Retinal pigment epithelial cell (primary cell): ENCODE measurements at regions not wholly inside any gene's neighbourhood (a gene's known extent, or its start where the extent isn't known, plus 50 kb on each side); places are given as distances from the start of the nearest gene placed in this dataset.

Experiments
- DNase-seq: peaks from one replicate; pipeline ENCODE4 v3.0.0-alpha.2; 2010; ENCODE audit warnings: low read depth
- H3K4me3 ChIP-seq: 2 replicates; pipeline ENCODE4 v1.5.1; 2011; ENCODE audit warnings: mild to moderate bottlenecking, low read length, control low read depth, moderate library complexity
- TF ChIP-seq, protein P1 (sequence below): conservative IDR thresholded peaks from 2 replicates; pipeline ENCODE4 v1.5.1; 2011; ENCODE audit warnings: low read depth, low read length, control low read depth, inconsistent platforms

DNA sequence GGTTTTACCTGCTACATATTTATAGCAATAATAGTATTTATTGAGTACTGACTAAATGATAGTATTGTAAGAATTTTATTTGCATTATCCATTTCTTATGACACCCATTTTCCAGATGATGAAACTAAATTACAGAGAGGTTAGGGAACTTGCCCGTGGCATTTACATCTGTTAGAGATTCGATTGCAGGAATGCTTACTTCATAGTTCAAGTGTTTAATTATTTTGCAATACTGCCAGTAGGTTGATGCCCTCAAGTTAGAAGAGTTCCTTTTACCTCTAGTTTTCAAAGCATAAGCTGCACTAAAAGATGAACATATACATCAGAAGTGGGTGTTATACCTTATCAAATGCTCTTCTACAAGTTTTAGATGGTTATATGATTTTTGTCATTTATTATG is 362.8 kb upstream of the RGMA start:
- no peak overlapping the region for H3K4me3 ChIP-seq
- no peak for DNase-seq
- TF ChIP-seq, protein P1, sequence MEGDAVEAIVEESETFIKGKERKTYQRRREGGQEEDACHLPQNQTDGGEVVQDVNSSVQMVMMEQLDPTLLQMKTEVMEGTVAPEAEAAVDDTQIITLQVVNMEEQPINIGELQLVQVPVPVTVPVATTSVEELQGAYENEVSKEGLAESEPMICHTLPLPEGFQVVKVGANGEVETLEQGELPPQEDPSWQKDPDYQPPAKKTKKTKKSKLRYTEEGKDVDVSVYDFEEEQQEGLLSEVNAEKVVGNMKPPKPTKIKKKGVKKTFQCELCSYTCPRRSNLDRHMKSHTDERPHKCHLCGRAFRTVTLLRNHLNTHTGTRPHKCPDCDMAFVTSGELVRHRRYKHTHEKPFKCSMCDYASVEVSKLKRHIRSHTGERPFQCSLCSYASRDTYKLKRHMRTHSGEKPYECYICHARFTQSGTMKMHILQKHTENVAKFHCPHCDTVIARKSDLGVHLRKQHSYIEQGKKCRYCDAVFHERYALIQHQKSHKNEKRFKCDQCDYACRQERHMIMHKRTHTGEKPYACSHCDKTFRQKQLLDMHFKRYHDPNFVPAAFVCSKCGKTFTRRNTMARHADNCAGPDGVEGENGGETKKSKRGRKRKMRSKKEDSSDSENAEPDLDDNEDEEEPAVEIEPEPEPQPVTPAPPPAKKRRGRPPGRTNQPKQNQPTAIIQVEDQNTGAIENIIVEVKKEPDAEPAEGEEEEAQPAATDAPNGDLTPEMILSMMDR = no peak

DNA sequence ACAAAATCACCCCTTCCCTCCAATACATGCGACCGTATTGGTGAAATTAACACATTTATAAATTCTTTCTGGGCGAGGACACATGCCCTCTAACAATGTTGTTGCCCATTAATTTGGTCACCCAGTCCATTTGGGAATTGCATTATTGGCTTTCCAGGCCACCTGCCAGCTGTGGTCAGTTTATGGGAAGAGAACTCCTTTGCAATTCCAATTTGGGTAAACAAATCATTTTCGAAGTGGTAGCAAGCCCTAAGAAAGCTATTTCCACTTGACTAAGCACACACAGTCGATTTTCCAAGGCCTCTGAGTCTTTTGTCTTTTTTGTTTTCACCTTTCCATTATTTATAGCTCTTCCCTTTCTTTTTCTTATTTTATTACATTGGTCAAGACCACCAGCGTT is 362.3 kb upstream of the RGMA start:
- DNase-seq = no peak
- TF ChIP-seq, protein P1 = no peak
- H3K4me3 ChIP-seq = no peak overlapping the region

DNA sequence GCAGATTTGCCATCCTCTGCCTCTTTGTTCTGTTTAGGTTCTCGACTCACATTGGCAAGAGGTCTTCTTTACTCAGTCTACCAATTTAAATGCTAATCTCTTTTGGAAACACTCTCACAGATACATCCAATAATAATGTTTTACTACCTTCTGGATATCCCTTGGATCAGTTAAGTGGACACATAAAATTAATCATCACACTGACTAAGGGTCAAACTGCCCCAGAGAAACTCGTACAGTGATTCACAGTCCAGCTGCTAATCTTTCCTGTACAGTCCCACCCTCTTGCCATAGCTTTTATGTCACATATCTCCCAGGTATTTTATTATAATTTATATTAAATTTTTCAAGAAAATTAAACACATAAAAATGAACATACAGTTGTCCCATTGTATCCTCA is 360.8 kb upstream of the RGMA start:
- TF ChIP-seq, protein P1 = no peak
- no peak overlapping the region for H3K4me3 ChIP-seq
- DNase-seq = no peak

DNA sequence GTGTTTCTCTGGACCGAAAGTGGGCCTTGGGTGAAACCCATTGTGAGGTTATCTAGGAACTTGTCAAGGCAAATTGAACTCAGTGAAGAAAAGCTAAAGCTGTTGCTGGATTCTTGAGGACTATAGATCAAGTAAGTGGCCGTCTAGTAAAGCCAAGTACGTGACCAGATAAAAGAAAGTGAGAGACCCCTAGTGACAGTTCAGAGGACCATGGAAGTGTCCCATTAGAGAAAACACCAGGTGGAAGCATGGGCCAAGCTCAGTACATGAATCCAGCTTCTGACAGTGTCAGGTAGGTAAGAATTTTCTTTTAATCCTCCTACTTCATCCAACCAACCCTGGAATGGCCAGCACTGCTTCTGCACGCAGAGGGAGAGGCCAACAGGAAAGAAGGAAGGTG is 349.3 kb upstream of the RGMA start:
- TF ChIP-seq, protein P1 = no peak
- no peak overlapping the region for H3K4me3 ChIP-seq
- DNase-seq = no peak

DNA sequence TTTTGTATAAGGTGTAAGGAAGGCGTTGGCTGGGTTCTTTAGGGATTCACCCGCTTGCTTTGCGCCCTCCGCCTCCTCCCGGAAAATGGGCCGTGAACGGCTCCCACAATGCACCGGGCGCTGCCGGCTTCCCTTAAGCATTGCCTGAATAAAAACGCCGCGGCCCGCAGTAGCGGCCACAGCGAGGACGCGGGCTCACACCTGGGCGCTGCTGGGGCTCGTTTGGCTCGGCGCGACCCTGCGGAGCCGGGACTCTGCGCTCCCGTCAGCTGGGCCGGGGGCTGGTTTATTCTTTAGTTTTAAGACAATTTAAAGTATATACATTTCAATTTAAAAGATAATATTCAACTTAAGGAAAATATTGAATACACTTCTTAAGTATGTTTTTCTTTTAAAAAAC is 343.5 kb upstream of the RGMA start:
- no peak for DNase-seq
- TF ChIP-seq, protein P1 = no peak
- no peak overlapping the region for H3K4me3 ChIP-seq

DNA sequence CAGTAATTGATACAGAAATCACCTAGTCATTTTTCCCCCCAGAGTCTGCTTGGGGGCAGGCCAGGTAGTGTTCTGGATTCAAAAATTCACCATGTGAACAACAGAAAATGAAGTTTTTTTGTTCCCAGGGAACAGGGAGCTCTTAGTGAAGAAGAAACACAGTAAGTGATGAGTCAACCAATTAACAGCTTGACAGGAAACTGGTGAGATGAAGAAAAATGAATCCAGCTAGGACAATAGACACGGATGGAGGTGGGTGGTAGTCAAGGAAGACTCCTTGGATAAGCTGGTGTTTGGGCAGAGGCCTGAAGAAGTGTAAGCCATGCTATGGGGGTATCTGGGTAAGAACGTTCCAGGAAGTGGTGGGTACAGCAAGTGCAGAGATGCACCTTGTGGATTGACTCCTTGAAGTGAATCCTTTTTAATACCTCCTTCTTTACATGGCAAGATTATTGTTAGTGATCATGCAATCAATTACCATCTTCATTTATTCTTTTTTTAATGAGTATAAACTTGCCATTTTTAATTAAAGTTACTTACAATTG is 339.9 kb upstream of the RGMA start:
- no peak for DNase-seq
- TF ChIP-seq, protein P1 = no peak
- H3K4me3 ChIP-seq = no peak overlapping the region

DNA sequence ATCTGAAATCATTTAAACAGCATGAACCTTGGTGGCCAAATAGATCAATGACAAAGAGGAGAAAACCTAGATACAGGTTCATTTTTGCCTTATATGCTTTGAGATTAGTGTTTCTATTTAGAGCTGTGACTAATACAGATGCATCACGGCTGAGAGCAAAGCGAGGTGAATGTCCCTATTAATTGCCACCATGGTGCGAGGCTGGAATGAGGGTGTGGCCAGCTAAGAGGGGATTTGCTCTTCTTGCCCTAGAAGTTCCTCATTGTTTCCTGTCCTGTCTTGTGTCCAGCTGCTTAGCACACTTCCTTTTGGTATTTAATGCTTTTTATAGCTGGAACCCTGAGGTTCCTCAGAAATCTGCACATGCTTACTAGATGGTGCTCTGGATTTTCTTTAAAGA is 339.1 kb upstream of the RGMA start:
- no peak overlapping the region for H3K4me3 ChIP-seq
- TF ChIP-seq, protein P1 = no peak
- DNase-seq = peak; percentile 48
